ENCODE measurements at regions not wholly inside any gene's neighbourhood (a gene's known extent, or its start where the extent isn't known, plus 50 kb on each side); places are given as distances from the start of the nearest gene placed in this dataset.

DNA sequence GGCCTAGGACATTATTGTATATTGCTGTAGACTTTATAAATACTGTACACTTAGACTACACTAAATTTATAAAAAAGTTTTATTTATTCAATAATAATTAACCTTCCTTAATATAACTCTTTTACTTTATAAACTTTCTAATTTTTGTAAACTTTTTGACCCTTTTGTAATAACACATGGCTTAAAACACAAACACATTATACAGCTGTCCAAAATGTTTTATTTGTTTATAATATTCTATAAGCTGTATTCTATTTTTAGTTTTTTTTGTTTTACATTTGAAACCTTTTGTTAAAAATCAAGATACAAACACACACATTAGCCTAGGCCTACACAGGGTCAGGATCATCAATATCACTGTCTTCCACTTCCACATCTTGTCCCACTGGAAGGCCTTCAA is 190.0 kb downstream of the BMP4 start:
- TF ChIP-seq, protein P1, sequence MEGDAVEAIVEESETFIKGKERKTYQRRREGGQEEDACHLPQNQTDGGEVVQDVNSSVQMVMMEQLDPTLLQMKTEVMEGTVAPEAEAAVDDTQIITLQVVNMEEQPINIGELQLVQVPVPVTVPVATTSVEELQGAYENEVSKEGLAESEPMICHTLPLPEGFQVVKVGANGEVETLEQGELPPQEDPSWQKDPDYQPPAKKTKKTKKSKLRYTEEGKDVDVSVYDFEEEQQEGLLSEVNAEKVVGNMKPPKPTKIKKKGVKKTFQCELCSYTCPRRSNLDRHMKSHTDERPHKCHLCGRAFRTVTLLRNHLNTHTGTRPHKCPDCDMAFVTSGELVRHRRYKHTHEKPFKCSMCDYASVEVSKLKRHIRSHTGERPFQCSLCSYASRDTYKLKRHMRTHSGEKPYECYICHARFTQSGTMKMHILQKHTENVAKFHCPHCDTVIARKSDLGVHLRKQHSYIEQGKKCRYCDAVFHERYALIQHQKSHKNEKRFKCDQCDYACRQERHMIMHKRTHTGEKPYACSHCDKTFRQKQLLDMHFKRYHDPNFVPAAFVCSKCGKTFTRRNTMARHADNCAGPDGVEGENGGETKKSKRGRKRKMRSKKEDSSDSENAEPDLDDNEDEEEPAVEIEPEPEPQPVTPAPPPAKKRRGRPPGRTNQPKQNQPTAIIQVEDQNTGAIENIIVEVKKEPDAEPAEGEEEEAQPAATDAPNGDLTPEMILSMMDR (conservative IDR thresholded peaks at IDR 0.05 in 1 of 2, IDR thresholded peaks at IDR 0.05 in 1 of 2; ENCODE audit: low read depth in 1 of 2, low read length in 2 of 2), result no peak
- TF ChIP-seq EZH2 (IDR thresholded peaks at IDR 0.05; ENCODE audit: low read length, missing control alignments), result no peak

All from fibroblast of lung (primary cell).